WERI-Rb-1 (cell line): ENCODE measurements at regions not wholly inside any gene's neighbourhood (a gene's known extent, or its start where the extent isn't known, plus 50 kb on each side); places are given as distances from the start of the nearest gene placed in this dataset.

ENCODE experiments used
- DNase-seq: peaks from one replicate; pipeline ENCODE4 v3.0.0-alpha.2; 2020
- H3K27ac ChIP-seq: fragments of 250-450 bp; sonication (Bioruptor Pico); 2 replicates; pipeline ENCODE4 v1.5.1; 2020; ENCODE audit warnings: mild to moderate bottlenecking, moderate library complexity
- H3K27me3 ChIP-seq: fragments of 250-450 bp; sonication (Bioruptor Pico); 2 replicates; pipeline ENCODE4 v1.5.1; 2021; ENCODE audit warnings: mild to moderate bottlenecking, low read depth, moderate library complexity; ENCODE audit not compliant: insufficient read depth, severe bottlenecking
- H3K36me3 ChIP-seq: fragments of 250-450 bp; sonication (Bioruptor Pico); 2 replicates; pipeline ENCODE4 v1.5.1; 2020; ENCODE audit warnings: mild to moderate bottlenecking, moderate library complexity
- H3K4me3 ChIP-seq: 2 replicates; pipeline ENCODE4 v1.5.1; 2011; ENCODE audit warnings: low read depth, mild to moderate bottlenecking, control low read depth, low read length
- H3K9me3 ChIP-seq: fragments of 250-450 bp; sonication (Bioruptor Pico); 2 replicates; pipeline ENCODE4 v1.5.1; 2021; ENCODE audit warnings: mild to moderate bottlenecking, moderate library complexity; ENCODE audit not compliant: severe bottlenecking
- TF ChIP-seq, protein P1 (sequence below): IDR thresholded peaks from 2 replicates; pipeline ENCODE4 v1.5.1; 2011; ENCODE audit warnings: low read depth, mild to moderate bottlenecking, control low read depth, inconsistent platforms, low read length

DNA sequence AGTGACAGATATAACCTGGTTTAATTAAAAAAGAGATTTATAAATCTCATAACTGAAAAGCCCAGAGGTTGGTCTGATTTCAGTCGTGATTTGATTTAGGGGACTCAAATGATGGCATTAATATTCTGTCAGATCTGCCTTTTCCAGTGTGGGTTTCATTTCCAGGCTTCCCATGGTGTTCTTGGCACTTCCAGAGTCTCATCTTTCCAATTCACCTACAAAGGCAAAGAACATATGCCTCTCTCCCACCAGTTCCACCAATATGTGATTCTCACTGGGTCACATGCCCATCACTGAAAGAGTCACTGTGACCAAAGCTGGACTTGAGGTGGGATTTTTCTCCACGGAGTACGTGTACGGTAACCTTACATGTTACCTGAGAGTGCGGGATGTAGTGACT, 137.4 kb upstream of the IL12B start:
- TF ChIP-seq, protein P1, sequence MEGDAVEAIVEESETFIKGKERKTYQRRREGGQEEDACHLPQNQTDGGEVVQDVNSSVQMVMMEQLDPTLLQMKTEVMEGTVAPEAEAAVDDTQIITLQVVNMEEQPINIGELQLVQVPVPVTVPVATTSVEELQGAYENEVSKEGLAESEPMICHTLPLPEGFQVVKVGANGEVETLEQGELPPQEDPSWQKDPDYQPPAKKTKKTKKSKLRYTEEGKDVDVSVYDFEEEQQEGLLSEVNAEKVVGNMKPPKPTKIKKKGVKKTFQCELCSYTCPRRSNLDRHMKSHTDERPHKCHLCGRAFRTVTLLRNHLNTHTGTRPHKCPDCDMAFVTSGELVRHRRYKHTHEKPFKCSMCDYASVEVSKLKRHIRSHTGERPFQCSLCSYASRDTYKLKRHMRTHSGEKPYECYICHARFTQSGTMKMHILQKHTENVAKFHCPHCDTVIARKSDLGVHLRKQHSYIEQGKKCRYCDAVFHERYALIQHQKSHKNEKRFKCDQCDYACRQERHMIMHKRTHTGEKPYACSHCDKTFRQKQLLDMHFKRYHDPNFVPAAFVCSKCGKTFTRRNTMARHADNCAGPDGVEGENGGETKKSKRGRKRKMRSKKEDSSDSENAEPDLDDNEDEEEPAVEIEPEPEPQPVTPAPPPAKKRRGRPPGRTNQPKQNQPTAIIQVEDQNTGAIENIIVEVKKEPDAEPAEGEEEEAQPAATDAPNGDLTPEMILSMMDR: no peak
- Histone ChIP-seq H3K9me3 (no peaks in the 10 kb centered on the region), H3K27ac (no peak overlapping the region), H3K27me3 (no peaks in the 10 kb centered on the region), H3K4me3 (no peak overlapping the region), H3K36me3 (no peaks in the 10 kb centered on the region)
- DNase-seq: no peak

DNA sequence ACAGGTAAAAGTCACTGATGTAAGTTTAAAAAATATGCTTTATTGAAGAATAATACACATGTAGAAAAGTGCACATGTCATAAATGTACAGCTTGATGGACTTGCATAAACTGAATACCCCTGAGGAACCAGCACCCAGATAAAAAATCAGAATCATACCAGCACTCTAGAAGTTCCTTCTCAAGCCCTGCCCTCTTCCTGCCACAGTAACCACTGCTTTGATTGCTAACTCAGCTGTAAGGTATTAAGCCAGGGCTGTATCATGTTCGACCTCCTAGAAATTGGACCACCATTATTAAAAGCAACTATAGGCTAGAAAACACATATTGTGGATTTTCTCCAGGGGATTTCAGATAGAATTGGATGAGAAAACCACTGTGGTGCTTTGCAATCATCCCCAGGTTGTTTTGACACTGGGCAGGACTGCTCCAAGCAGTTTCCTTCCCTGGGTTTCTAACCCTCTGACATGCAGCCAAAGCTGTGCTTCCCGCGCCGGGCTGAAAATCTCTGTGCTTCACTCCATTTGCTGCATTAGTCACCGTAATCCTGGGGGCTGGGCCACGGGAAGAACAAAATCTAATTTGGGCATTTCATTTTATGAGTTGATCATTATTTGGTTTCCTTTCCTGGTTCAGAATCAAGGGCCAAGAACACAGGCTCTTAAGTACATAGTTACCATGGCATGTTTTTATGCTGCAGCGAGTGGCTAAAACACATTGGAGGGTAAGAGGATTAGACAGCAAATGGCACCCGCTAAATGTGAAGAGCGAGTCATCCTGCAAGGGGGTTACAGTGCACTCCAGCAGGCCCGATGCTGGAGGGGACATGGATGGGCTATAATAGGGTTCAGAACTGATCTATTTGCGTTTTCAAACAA, 139.4 kb upstream of the IL12B start:
- H3K36me3 ChIP-seq: no peaks in the 10 kb centered on the region
- peak; percentile 38 for DNase-seq
- TF ChIP-seq, protein P1: no peak
- peaks cover 2% of the 10 kb centered on the region for H3K9me3 ChIP-seq
- no peak overlapping the region for H3K27ac ChIP-seq
- no peaks in the 10 kb centered on the region for H3K27me3 ChIP-seq
- no peak overlapping the region for H3K4me3 ChIP-seq

DNA sequence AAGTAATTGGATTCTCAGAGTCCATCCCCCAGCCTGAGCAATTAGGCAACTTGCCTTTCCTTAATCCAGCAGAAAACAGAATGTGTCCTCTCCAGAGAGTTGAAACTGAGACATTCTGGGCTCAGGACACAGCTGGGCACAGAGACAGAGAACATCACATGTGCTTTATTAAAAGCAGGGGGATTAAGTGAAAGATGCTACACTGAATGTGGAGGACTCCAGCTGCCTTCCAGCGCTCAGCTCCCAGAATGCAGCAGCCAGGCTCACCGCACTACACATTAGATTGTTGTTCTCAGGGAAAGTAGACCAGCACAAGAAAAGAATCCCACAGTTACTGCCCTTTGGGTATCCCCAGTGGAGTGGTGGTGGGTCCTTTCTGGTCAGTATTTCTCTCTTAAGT, 141.6 kb upstream of the IL12B start:
- Histone ChIP-seq H3K9me3 (peaks cover 2% of the 10 kb centered on the region), H3K4me3 (no peak overlapping the region), H3K27ac (no peak overlapping the region), H3K27me3 (no peaks in the 10 kb centered on the region), H3K36me3 (no peaks in the 10 kb centered on the region)
- TF ChIP-seq, protein P1: no peak
- DNase-seq: no peak

DNA sequence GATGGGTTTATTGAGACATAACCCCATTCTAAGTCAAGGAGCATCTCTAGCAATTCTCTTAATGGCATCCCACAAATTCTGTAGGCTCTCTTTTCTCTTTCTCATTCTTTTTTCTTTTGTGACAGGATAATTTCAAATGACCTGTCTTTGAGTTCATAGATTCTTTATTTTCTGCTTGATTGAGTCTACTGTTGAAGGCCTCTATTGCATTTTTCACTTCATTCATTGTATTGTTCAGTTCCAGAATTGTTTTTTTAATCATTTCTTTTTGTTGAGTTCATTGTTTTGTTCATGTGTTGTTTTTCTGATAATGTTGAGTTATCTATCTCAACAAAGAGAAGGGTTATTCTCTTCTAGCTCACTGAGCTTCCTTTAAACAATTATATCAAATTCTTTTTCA, 144.7 kb upstream of the IL12B start:
- no peaks in the 10 kb centered on the region for H3K27me3 ChIP-seq
- H3K4me3 ChIP-seq: no peak overlapping the region
- no peak for DNase-seq
- no peak overlapping the region for H3K27ac ChIP-seq
- H3K36me3 ChIP-seq: no peaks in the 10 kb centered on the region
- TF ChIP-seq, protein P1: no peak
- peaks cover 2% of the 10 kb centered on the region for H3K9me3 ChIP-seq

DNA sequence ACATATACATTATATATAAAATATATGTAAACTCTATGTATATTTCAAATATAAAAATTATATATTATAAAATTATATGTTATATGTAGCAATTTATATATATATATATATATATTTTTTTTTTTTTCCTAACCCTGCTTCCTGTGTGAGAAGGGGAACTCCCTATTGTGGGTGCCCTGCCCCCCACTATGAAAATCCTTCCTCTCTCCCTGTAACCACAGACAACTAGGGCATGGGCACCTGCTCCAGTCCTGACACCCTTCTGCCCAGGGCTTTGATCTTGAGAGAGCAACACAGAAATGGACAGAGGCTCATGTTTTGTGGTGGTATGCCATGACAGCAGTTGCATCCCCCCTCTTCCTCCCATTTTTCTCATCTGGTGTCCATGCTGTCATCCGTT, 148.7 kb upstream of the IL12B start:
- no peak overlapping the region for H3K4me3 ChIP-seq
- H3K27me3 ChIP-seq: no peaks in the 10 kb centered on the region
- no peaks in the 10 kb centered on the region for H3K36me3 ChIP-seq
- DNase-seq: no peak
- peaks cover 2% of the 10 kb centered on the region for H3K9me3 ChIP-seq
- no peak overlapping the region for H3K27ac ChIP-seq
- TF ChIP-seq, protein P1: no peak

DNA sequence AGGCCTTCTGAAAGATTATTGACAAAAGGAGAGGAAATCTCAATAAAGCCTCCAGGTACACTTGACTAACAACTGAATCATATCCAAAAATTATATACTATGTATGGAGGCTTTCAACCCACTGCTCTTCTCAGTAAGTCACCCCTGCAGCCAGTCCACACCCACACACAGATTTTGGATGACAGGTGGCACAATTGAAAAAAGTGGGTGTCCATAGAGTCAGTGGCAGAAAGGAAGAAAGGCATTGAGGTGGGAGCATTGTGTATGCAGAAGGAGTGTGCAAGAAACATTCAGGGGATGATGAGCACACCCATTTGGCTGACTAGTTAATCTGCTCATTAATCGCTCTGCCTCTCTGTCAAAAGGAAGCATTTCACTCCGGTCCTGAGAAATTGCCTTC, 150.6 kb upstream of the IL12B start:
- Histone ChIP-seq H3K9me3 (no peaks in the 10 kb centered on the region), H3K4me3 (no peak overlapping the region), H3K36me3 (no peaks in the 10 kb centered on the region), H3K27ac (no peak overlapping the region), H3K27me3 (no peaks in the 10 kb centered on the region)
- TF ChIP-seq, protein P1: no peak
- no peak for DNase-seq
